Endothelial cell of umbilical vein (primary cell): ENCODE measurements at regions not wholly inside any gene's neighbourhood (a gene's known extent, or its start where the extent isn't known, plus 50 kb on each side); places are given as distances from the start of the nearest gene placed in this dataset.

ENCODE experiments used
- BruUV-seq: library from RNA; stranded (reverse); fragments of 400-500 nt; replicated peaks from 2 replicates; lab custom pipeline; 2021; lab: Mats Ljungman, UMichigan
- CTCF ChIA-PET: fragments of 300-600, 350-600 bp; sonication (Branson Sonifier 250); formaldehyde crosslinking; loops from one replicate; lab custom pipeline; 2021; ENCODE audit warnings: antibody characterized with exemption, inconsistent platforms; lab: Charles Lee
- POLR2A ChIA-PET: fragments of 300-600, 350-600 bp; sonication (Branson Sonifier 250); formaldehyde crosslinking; loops from one replicate; lab custom pipeline; 2021; ENCODE audit warnings: antibody characterized with exemption, inconsistent platforms; lab: Charles Lee
- DNase-seq: peaks from one replicate; pipeline ENCODE4 v3.0.0-alpha.2; 2011; ENCODE audit warnings: low read depth, low spot score
- FAIRE-seq: peaks from 2 replicates; lab custom pipeline; 2011; peaks lifted over from hg19 to GRCh38; lab: Jason Lieb, UNC
- H2AFZ ChIP-seq: 2 replicates; pipeline ENCODE4 v1.6.0; 2012; ENCODE audit warnings: low read depth, low read length, control low read depth, inconsistent platforms
- H3K27ac ChIP-seq: 2 replicates; pipeline ENCODE4 v1.5.1; 2011; ENCODE audit warnings: low read depth, mild to moderate bottlenecking, control low read depth, low read length, moderate library complexity; ENCODE audit not compliant: insufficient read depth
- H3K27me3 ChIP-seq, 2 experiments: 2 replicates each; pipeline versions ENCODE4 v1.6.0 to v1.6.1; 2011; ENCODE audit warnings: low read length in 2 of 2, mixed read lengths in 1 of 2; ENCODE audit not compliant: control insufficient read depth in 2 of 2, insufficient read depth in 2 of 2
- H3K36me3 ChIP-seq, 2 experiments: 2 replicates in 1 of 2; 3 replicates in 1 of 2; pipeline ENCODE4 v1.5.1; 2011; ENCODE audit warnings: low read length in 2 of 2, mild to moderate bottlenecking in 1 of 2, moderate library complexity in 1 of 2; ENCODE audit not compliant: control insufficient read depth in 2 of 2, insufficient read depth in 2 of 2; ENCODE audit errors: extremely low read depth in 1 of 2
- H3K4me1 ChIP-seq: 3 replicates; pipeline ENCODE4 v1.5.1; 2011; ENCODE audit warnings: mild to moderate bottlenecking, low read length; ENCODE audit not compliant: control insufficient read depth, insufficient read depth; ENCODE audit errors: extremely low read depth
- H3K4me2 ChIP-seq: 2 replicates; pipeline ENCODE4 v1.6.1; 2011; ENCODE audit warnings: low read length, control low read depth, mixed read lengths; ENCODE audit not compliant: insufficient read depth
- H3K4me3 ChIP-seq, 3 experiments: fragments of 200-600 bp in 1 of 3; sonication (generic), shearing (Covaris generic) in 1 of 3; replicated peaks in 1 of 3; 2 replicates each; pipeline ENCODE4 v1.5.1; 2011 to 2016; ENCODE audit warnings: control low read depth in 3 of 3, low read length in 3 of 3, mild to moderate bottlenecking in 2 of 3, inconsistent platforms in 1 of 3, low read depth in 1 of 3, moderate library complexity in 1 of 3; ENCODE audit not compliant: insufficient read depth in 1 of 3
- H3K79me2 ChIP-seq: 2 replicates; pipeline ENCODE4 v1.6.0; 2012; ENCODE audit warnings: low read length, inconsistent platforms; ENCODE audit not compliant: control insufficient read depth, insufficient read depth
- H3K9ac ChIP-seq: replicated peaks from 2 replicates; pipeline ENCODE3; 2011; ENCODE audit warnings: low read length, control low read depth; ENCODE audit not compliant: insufficient read depth; ENCODE audit errors: extremely low read depth
- H3K9me1 ChIP-seq: replicated peaks from 3 replicates; pipeline ENCODE4 v1.6.0; 2011; ENCODE audit warnings: mild to moderate bottlenecking, low read length; ENCODE audit not compliant: control insufficient read depth, insufficient read depth; ENCODE audit errors: extremely low read depth
- H3K9me3 ChIP-seq: replicated peaks from 2 replicates; pipeline ENCODE4 v1.5.1; 2012; ENCODE audit warnings: low read length, inconsistent platforms; ENCODE audit not compliant: control insufficient read depth, insufficient read depth
- H4K20me1 ChIP-seq: replicated peaks from 2 replicates; pipeline ENCODE3; 2011; ENCODE audit warnings: mild to moderate bottlenecking, low read length; ENCODE audit not compliant: control insufficient read depth, insufficient read depth; ENCODE audit errors: extremely low read depth
- EZH2 ChIP-seq: IDR thresholded peaks from 2 replicates; pipeline ENCODE4 v1.6.1; 2012; ENCODE audit warnings: borderline replicate concordance, low read depth, mild to moderate bottlenecking, moderate library complexity, low read length, inconsistent platforms; ENCODE audit not compliant: severe bottlenecking
- FOS ChIP-seq: IDR thresholded peaks from 2 replicates; pipeline ENCODE4 v1.6.1; 2011; ENCODE audit warnings: mild to moderate bottlenecking, low read length, moderate library complexity, borderline replicate concordance; ENCODE audit not compliant: insufficient read depth
- GATA2 ChIP-seq: IDR thresholded peaks from 2 replicates; pipeline ENCODE4 v1.7.0; 2011; ENCODE audit warnings: low read depth, mild to moderate bottlenecking, moderate library complexity, mixed read lengths, low read length; ENCODE audit not compliant: insufficient read length, insufficient read depth
- JUN ChIP-seq: IDR thresholded peaks from 2 replicates; pipeline ENCODE4 v1.6.1; 2011; ENCODE audit warnings: borderline replicate concordance, low read depth; ENCODE audit not compliant: insufficient read length, insufficient read depth
- MYC ChIP-seq: IDR thresholded peaks from one replicate; pipeline ENCODE4 v1.6.1; 2011; ENCODE audit warnings: mild to moderate bottlenecking, low read depth, low read length
- POLR2A ChIP-seq: IDR thresholded peaks from 2 replicates; pipeline ENCODE4 v1.6.1; 2012; ENCODE audit warnings: low read depth, mild to moderate bottlenecking, control low read depth, low read length
- POLR2AphosphoS5 ChIP-seq: IDR thresholded peaks from 2 replicates; pipeline ENCODE4 v1.6.1; 2012; ENCODE audit warnings: low read depth, mild to moderate bottlenecking, control low read depth, low read length, moderate library complexity; ENCODE audit not compliant: insufficient read depth
- dilution Hi-C: fragments of 300-500 bp; cut with MboI; formaldehyde crosslinking; loops from one replicate; pipeline ENCODE4 v1.15.0; 2019; ENCODE audit warnings: low sequenced_read_pairs; ENCODE audit not compliant: extremely low pct_ligation_motif_present
- intact Hi-C: fragments of 100-400 bp; cut with micrococcal nuclease; formaldehyde crosslinking; loops from one replicate; pipeline ENCODE4 v1.10.0; 2022
- TF ChIP-seq, protein P1 (sequence below): IDR thresholded peaks from 2 replicates; pipeline ENCODE4 v1.6.1; 2011; ENCODE audit not compliant: insufficient read depth, insufficient read length
- TF ChIP-seq, protein P2 (sequence below), 2 donors: IDR thresholded peaks; 1 replicate in 1 of 2; 2 replicates in 1 of 2; pipeline ENCODE4 v1.5.1; 2011; ENCODE audit warnings: low read length in 2 of 2, mild to moderate bottlenecking in 2 of 2, moderate library complexity in 2 of 2, control low read depth in 1 of 2, inconsistent platforms in 1 of 2, low read depth in 1 of 2; ENCODE audit not compliant: insufficient read depth in 1 of 2; ENCODE audit errors: extremely low read depth in 1 of 2

DNA sequence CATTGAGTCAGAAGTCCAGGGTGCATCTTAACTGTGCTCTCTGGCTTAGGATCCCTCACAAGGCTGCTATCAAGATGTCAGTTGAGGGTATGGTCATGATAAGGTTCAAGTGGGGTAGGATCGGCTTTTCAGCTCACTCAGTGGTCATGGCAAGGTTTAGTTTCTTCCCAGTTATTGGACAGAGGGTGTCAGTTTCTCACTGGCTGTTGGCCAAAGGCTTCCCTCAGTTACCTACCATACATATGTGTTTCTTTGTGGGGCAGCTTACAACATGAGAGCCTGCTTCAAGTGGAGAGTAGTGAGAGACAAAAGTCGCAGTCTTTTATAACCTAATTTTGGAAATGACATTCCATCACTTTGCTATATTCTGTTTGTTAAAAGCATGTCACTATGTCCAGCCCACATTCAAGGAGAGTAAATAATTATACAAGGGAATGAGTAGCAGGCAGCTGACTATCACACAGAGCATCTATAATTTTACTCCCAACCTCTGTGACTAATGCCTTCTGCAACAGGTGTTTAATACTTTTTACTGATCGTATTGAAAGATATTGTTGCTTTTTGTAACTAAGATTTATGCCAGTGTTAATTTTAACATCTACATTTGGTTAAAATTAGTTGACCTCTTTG, 572.8 kb upstream of the FBXO33 start:
- Histone ChIP-seq H3K4me2 (no peak overlapping the region), H3K9ac (no peak overlapping the region), H3K36me3 (no peaks in the 10 kb centered on the region), H3K4me1 (no peaks in the 10 kb centered on the region), H3K4me3 (no peak overlapping the region), H4K20me1 (no peaks in the 10 kb centered on the region), H3K79me2 (no peaks in the 10 kb centered on the region), H3K9me3 (no peaks in the 10 kb centered on the region), H2AFZ (no peak overlapping the region), H3K9me1 (no peaks in the 10 kb centered on the region), H3K27me3 (no peaks in the 10 kb centered on the region), H3K27ac (no peak overlapping the region)
- intact Hi-C loops: no loop called here
- no TSS peak for BruUV-seq
- CTCF ChIA-PET: no interaction called here
- no peak for FAIRE-seq
- DNase-seq: no peak
- POLR2A ChIA-PET: no interaction called here
- no peak for TF ChIP-seq MYC
- no peak for TF ChIP-seq GATA2
- TF ChIP-seq POLR2A: no peak
- TF ChIP-seq POLR2AphosphoS5: no peak
- TF ChIP-seq, protein P1, sequence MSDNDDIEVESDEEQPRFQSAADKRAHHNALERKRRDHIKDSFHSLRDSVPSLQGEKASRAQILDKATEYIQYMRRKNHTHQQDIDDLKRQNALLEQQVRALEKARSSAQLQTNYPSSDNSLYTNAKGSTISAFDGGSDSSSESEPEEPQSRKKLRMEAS: no peak
- TF ChIP-seq EZH2: no peak
- TF ChIP-seq, protein P2, sequence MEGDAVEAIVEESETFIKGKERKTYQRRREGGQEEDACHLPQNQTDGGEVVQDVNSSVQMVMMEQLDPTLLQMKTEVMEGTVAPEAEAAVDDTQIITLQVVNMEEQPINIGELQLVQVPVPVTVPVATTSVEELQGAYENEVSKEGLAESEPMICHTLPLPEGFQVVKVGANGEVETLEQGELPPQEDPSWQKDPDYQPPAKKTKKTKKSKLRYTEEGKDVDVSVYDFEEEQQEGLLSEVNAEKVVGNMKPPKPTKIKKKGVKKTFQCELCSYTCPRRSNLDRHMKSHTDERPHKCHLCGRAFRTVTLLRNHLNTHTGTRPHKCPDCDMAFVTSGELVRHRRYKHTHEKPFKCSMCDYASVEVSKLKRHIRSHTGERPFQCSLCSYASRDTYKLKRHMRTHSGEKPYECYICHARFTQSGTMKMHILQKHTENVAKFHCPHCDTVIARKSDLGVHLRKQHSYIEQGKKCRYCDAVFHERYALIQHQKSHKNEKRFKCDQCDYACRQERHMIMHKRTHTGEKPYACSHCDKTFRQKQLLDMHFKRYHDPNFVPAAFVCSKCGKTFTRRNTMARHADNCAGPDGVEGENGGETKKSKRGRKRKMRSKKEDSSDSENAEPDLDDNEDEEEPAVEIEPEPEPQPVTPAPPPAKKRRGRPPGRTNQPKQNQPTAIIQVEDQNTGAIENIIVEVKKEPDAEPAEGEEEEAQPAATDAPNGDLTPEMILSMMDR (IDR thresholded peaks at IDR 0.05; ENCODE audit: extremely low read depth in 1 of 2, insufficient read depth in 1 of 2, low read depth in 1 of 2, low read length in 2 of 2): no peak
- no peak for TF ChIP-seq FOS
- TF ChIP-seq JUN: no peak
- dilution Hi-C loops: no loop called here
